GM12878 (cell line): ENCODE measurements at regions not wholly inside any gene's neighbourhood (a gene's known extent, or its start where the extent isn't known, plus 50 kb on each side); places are given as distances from the start of the nearest gene placed in this dataset.

Source experiments
- CTCF ChIP-seq, 3 experiments: IDR thresholded peaks in 2 of 3; conservative IDR thresholded peaks in 1 of 3; 2 replicates each; pipeline ENCODE4 v1.5.1; 2011; ENCODE audit warnings: low read depth in 3 of 3, low read length in 3 of 3, mild to moderate bottlenecking in 3 of 3, control low read depth in 2 of 3, moderate library complexity in 2 of 3, inconsistent platforms in 1 of 3, mixed read lengths in 1 of 3; ENCODE audit not compliant: control insufficient read depth in 2 of 3, insufficient read depth in 1 of 3; ENCODE audit errors: extremely low read depth in 1 of 3
- EZH2 ChIP-seq: IDR thresholded peaks from 2 replicates; pipeline ENCODE4 v1.6.1; 2012; ENCODE audit warnings: low read depth, mild to moderate bottlenecking, control low read depth, inconsistent platforms, low read length, borderline replicate concordance; ENCODE audit not compliant: control insufficient read depth
- FOXK2 ChIP-seq: fragments of 450-650 bp; IDR thresholded peaks from 2 replicates; pipeline ENCODE4 v1.6.1; 2017; ENCODE audit warnings: mild to moderate bottlenecking, moderate library complexity
- PBX3 ChIP-seq: IDR thresholded peaks from 2 replicates; pipeline ENCODE4 v1.6.1; 2011; ENCODE audit warnings: mild to moderate bottlenecking, low read depth, low read length, moderate library complexity; ENCODE audit not compliant: insufficient replicate concordance
- RAD21 ChIP-seq: IDR thresholded peaks from 2 replicates; pipeline ENCODE4 v1.6.1; 2011; ENCODE audit warnings: mild to moderate bottlenecking, low read depth, low read length, moderate library complexity; ENCODE audit not compliant: insufficient read depth
- SIN3A ChIP-seq: IDR thresholded peaks from 2 replicates; pipeline ENCODE4 v1.6.1; 2012; ENCODE audit warnings: low read depth, low read length, improper control_type of control experiment
- STAT1 ChIP-seq: fragments of 450-650 bp; conservative IDR thresholded peaks from 2 replicates; pipeline ENCODE4 v1.6.1; 2014; ENCODE audit warnings: antibody characterized with exemption, mild to moderate bottlenecking
- TBL1XR1 ChIP-seq: IDR thresholded peaks from 2 replicates; pipeline ENCODE4 v1.6.1; 2012; ENCODE audit warnings: low read depth, low read length, improper control_type of control experiment
- YY1 ChIP-seq: IDR thresholded peaks from 2 replicates; pipeline ENCODE4 v1.6.1; 2011; ENCODE audit warnings: low read depth, mild to moderate bottlenecking, low read length
- ZBED1 ChIP-seq: IDR thresholded peaks from 2 replicates; pipeline ENCODE4 v1.6.1; 2016; ENCODE audit warnings: borderline replicate concordance
- ZBTB11 ChIP-seq: fragments of 450-650 bp; formaldehyde crosslinking; IDR thresholded peaks from 2 replicates; pipeline ENCODE4 v1.5.0; 2022; ENCODE audit warnings: mild to moderate bottlenecking, missing genetic modification characterization

- TF ChIP-seq ZBTB11 (no peak), SIN3A (no peak), YY1 (no peak), STAT1 (no peak), EZH2 (no peak), PBX3 (no peak), FOXK2 (no peak), ZBED1 (no peak), CTCF (IDR thresholded peaks at IDR 0.05 in 2 of 3, conservative IDR thresholded peaks at IDR 0.05 in 1 of 3; ENCODE audit: control insufficient read depth in 2 of 3, extremely low read depth in 1 of 3, insufficient read depth in 1 of 3, low read depth in 3 of 3, low read length in 3 of 3) (no peak), RAD21 (no peak), TBL1XR1 (no peak)
Observed at GRCh38 chr3:18680758-18681157, 255.6 kb upstream of the SATB1 start.
